Panc1 (cell line): ENCODE measurements at regions not wholly inside any gene's neighbourhood (a gene's known extent, or its start where the extent isn't known, plus 50 kb on each side); places are given as distances from the start of the nearest gene placed in this dataset.

Experiments
- CTCF ChIP-seq: fragments of 450-650 bp; IDR thresholded peaks from 2 replicates; pipeline ENCODE4 v1.5.1; 2017; ENCODE audit warnings: mild to moderate bottlenecking
- REST ChIP-seq, 2 experiments: IDR thresholded peaks; 2 replicates each; pipeline ENCODE4 v1.6.1; 2011 to 2012; ENCODE audit warnings: low read depth in 2 of 2, control low read depth in 1 of 2, low read length in 1 of 2, mild to moderate bottlenecking in 1 of 2, moderate library complexity in 1 of 2; ENCODE audit not compliant: insufficient read depth in 1 of 2
- SIN3A ChIP-seq: IDR thresholded peaks from 2 replicates; pipeline ENCODE4 v1.6.1; 2012; ENCODE audit warnings: low read depth, mild to moderate bottlenecking, low read length, moderate library complexity, borderline replicate concordance; ENCODE audit not compliant: insufficient read depth

- TF ChIP-seq CTCF (no peak), SIN3A (no peak), REST (IDR thresholded peaks at IDR 0.05; ENCODE audit: insufficient read depth in 1 of 2, low read depth in 2 of 2, low read length in 1 of 2) (no peak)
Measured at GRCh38 chr18:64707052-64707451, 558.2 kb upstream of the LINC00305 start.
